Caco-2 (cell line): ENCODE measurements at regions not wholly inside any gene's neighbourhood (a gene's known extent, or its start where the extent isn't known, plus 50 kb on each side); places are given as distances from the start of the nearest gene placed in this dataset.

ENCODE experiments used
- BruUV-seq: library from RNA; stranded (reverse); fragments of 400-500 nt; replicated peaks from 2 replicates; lab custom pipeline; 2021; lab: Mats Ljungman, UMichigan
- CTCF ChIA-PET: fragments of 300-600 bp; sonication (Branson Sonifier 250); formaldehyde crosslinking; loops from one replicate; lab custom pipeline; 2022; ENCODE audit warnings: antibody characterized with exemption; lab: Charles Lee
- POLR2A ChIA-PET: fragments of 300-600 bp; sonication (Branson Sonifier 250); formaldehyde crosslinking; loops from one replicate; lab custom pipeline; 2022; ENCODE audit warnings: antibody characterized with exemption; lab: Charles Lee
- DNase-seq, 2 experiments: peaks; one replicate each; pipeline versions ENCODE4 v3.0.0 to v3.0.0-alpha.2; 2020 to 2022
- H3K27me3 ChIP-seq: replicated peaks from 2 replicates; pipeline ENCODE4 v1.6.0; 2011; ENCODE audit warnings: low read length; ENCODE audit not compliant: control insufficient read depth, insufficient read depth
- H3K36me3 ChIP-seq: 2 replicates; pipeline ENCODE4 v1.5.1; 2011; ENCODE audit warnings: low read length; ENCODE audit not compliant: control insufficient read depth, insufficient read depth
- H3K4me1 ChIP-seq: fragments of 250-450 bp; sonication (Bioruptor Pico); 2 replicates; pipeline ENCODE4 v1.5.1; 2020; ENCODE audit warnings: mild to moderate bottlenecking
- H3K4me3 ChIP-seq: 2 replicates; pipeline ENCODE4 v1.5.1; 2011; ENCODE audit warnings: low read depth, mild to moderate bottlenecking, control low read depth, low read length
- H3K9me3 ChIP-seq: fragments of 250-450 bp; sonication (Bioruptor Pico); 2 replicates; pipeline ENCODE4 v1.5.1; 2020; ENCODE audit warnings: mild to moderate bottlenecking, moderate library complexity
- H3K27ac Mint-ChIP-seq: one replicate; pipeline ENCODE4 v1.8.0; 2022; ENCODE audit warnings: mixed read lengths; ENCODE audit not compliant: unreplicated experiment
- H3K27me3 Mint-ChIP-seq: one replicate; pipeline ENCODE4 v1.8.0; 2022; ENCODE audit warnings: mixed read lengths; ENCODE audit not compliant: insufficient read depth, unreplicated experiment
- H3K36me3 Mint-ChIP-seq: one replicate; pipeline ENCODE4 v1.8.0; 2022; ENCODE audit warnings: mild to moderate bottlenecking, mixed read lengths; ENCODE audit not compliant: insufficient read depth, unreplicated experiment
- H3K4me1 Mint-ChIP-seq: one replicate; pipeline ENCODE4 v1.8.0; 2022; ENCODE audit warnings: low read depth, mixed read lengths; ENCODE audit not compliant: unreplicated experiment
- H3K4me3 Mint-ChIP-seq: one replicate; pipeline ENCODE4 v1.8.0; 2022; ENCODE audit warnings: mild to moderate bottlenecking, moderate library complexity, mixed read lengths; ENCODE audit not compliant: unreplicated experiment
- H3K9me3 Mint-ChIP-seq: one replicate; pipeline ENCODE4 v1.8.0; 2022; ENCODE audit warnings: mixed read lengths; ENCODE audit not compliant: unreplicated experiment
- CTCF ChIP-seq, 2 experiments: fragments of 200-600 bp in 1 of 2; IDR thresholded peaks; 1 replicate in 1 of 2; 2 replicates in 1 of 2; pipeline versions ENCODE4 v1.5.1 to v1.8.0; 2011 to 2022; ENCODE audit warnings: antibody characterized with exemption in 1 of 2, control low read depth in 1 of 2, inconsistent platforms in 1 of 2, low read depth in 1 of 2, low read length in 1 of 2, mild to moderate bottlenecking in 1 of 2, moderate library complexity in 1 of 2; ENCODE audit not compliant: insufficient read depth in 1 of 2, severe bottlenecking in 1 of 2, unreplicated experiment in 1 of 2
- intact Hi-C: fragments of 100-400 bp; cut with micrococcal nuclease; formaldehyde crosslinking; loops from one replicate; pipeline ENCODE4 v1.10.0; 2022; ENCODE audit not compliant: unreplicated experiment

- Histone ChIP-seq H3K9me3 (no peaks in the 10 kb centered on the region), H3K36me3 (no peaks in the 10 kb centered on the region), H3K4me1 (no peaks in the 10 kb centered on the region), H3K4me3 (no peak overlapping the region), H3K27me3 (no peaks in the 10 kb centered on the region)
- Mint-ChIP-seq H3K36me3 (no peaks in the 10 kb centered on the region), H3K27ac (no peak overlapping the region), H3K4me1 (no peaks in the 10 kb centered on the region), H3K4me3 (no peak overlapping the region), H3K27me3 (no peaks in the 10 kb centered on the region), H3K9me3 (no peaks in the 10 kb centered on the region)
- TF ChIP-seq CTCF (IDR thresholded peaks at IDR 0.05; ENCODE audit: insufficient read depth in 1 of 2, low read depth in 1 of 2, low read length in 1 of 2, severe bottlenecking in 1 of 2, unreplicated experiment in 1 of 2): no peak
- intact Hi-C loops: no loop called here
- DNase-seq: no peak
- ChIA-PET CTCF (no interaction called here), POLR2A (no interaction called here)
- no TSS peak for BruUV-seq
Measured at GRCh38 chr3:148186881-148187280, 510.8 kb upstream of the AGTR1 start.

- Histone ChIP-seq H3K27me3 (no peaks in the 10 kb centered on the region), H3K4me3 (no peak overlapping the region), H3K4me1 (no peaks in the 10 kb centered on the region), H3K36me3 (no peaks in the 10 kb centered on the region), H3K9me3 (no peaks in the 10 kb centered on the region)
- Mint-ChIP-seq H3K36me3 (no peaks in the 10 kb centered on the region), H3K4me1 (no peaks in the 10 kb centered on the region), H3K9me3 (no peaks in the 10 kb centered on the region), H3K27ac (no peak overlapping the region), H3K27me3 (no peaks in the 10 kb centered on the region), H3K4me3 (no peak overlapping the region)
- ChIA-PET CTCF (no interaction called here), POLR2A (no interaction called here)
- no peak for TF ChIP-seq CTCF (IDR thresholded peaks at IDR 0.05; ENCODE audit: insufficient read depth in 1 of 2, low read depth in 1 of 2, low read length in 1 of 2, severe bottlenecking in 1 of 2, unreplicated experiment in 1 of 2)
- DNase-seq: no peak
- intact Hi-C loops: no loop called here
- BruUV-seq: no TSS peak
Measured at GRCh38 chr3:148187296-148187695, 510.4 kb upstream of the AGTR1 start.

- H3K36me3 Mint-ChIP-seq: no peaks in the 10 kb centered on the region
- H3K9me3 Mint-ChIP-seq: no peaks in the 10 kb centered on the region
- Histone ChIP-seq H3K9me3 (no peaks in the 10 kb centered on the region), H3K36me3 (no peaks in the 10 kb centered on the region), H3K4me1 (no peaks in the 10 kb centered on the region), H3K27me3 (no peaks in the 10 kb centered on the region), H3K4me3 (no peak overlapping the region)
- no peak overlapping the region for H3K27ac Mint-ChIP-seq
- ChIA-PET CTCF (no interaction called here), POLR2A (no interaction called here)
- no peak for DNase-seq
- intact Hi-C loops: no loop called here
- no peaks in the 10 kb centered on the region for H3K27me3 Mint-ChIP-seq
- no TSS peak for BruUV-seq
- no peak overlapping the region for H3K4me3 Mint-ChIP-seq
- no peak for TF ChIP-seq CTCF (IDR thresholded peaks at IDR 0.05; ENCODE audit: insufficient read depth in 1 of 2, low read depth in 1 of 2, low read length in 1 of 2, severe bottlenecking in 1 of 2, unreplicated experiment in 1 of 2)
- H3K4me1 Mint-ChIP-seq: no peaks in the 10 kb centered on the region
Measured at GRCh38 chr3:148190441-148190990, 507.2 kb upstream of the AGTR1 start.
